ENCODE measurements at regions not wholly inside any gene's neighbourhood (a gene's known extent, or its start where the extent isn't known, plus 50 kb on each side); places are given as distances from the start of the nearest gene placed in this dataset.

- Histone ChIP-seq H3K36me3 (ENCODE audit: control insufficient read depth, insufficient read depth, low read length) (no peaks in the 10 kb centered on the region), H3K4me1 (ENCODE audit: control insufficient read depth, insufficient read depth, low read length) (peaks cover 2% of the 10 kb centered on the region; the same call in 1 of the 2 replicates), H3K56ac (ENCODE audit: extremely low read depth, insufficient read depth, low read length) (no peak overlapping the region), H3K27ac (ENCODE audit: insufficient read depth, low read length) (no peak overlapping the region), H3K23ac (ENCODE audit: low read depth, low read length) (no peak overlapping the region), H3K14ac (replicated peaks; ENCODE audit: low read depth, low read length) (no peak overlapping the region), H2AFZ (replicated peaks; ENCODE audit: low read length, poor library complexity) (no peak overlapping the region), H2BK20ac (ENCODE audit: low read depth, low read length) (no peak overlapping the region), H2BK5ac (ENCODE audit: low read depth, low read length, poor library complexity, severe bottlenecking) (no peak overlapping the region), H4K8ac (ENCODE audit: low read depth in 2 of 2, low read length in 2 of 2) (no peak overlapping the region), H4K20me1 (ENCODE audit: insufficient read depth, low read length) (no peaks in the 10 kb centered on the region), H2BK120ac (ENCODE audit: low read depth, low read length) (no peak overlapping the region), H2BK15ac (ENCODE audit: low read depth, low read length) (no peak overlapping the region; the same call in 2 of the 3 replicates), H4K5ac (ENCODE audit: low read depth, low read length) (no peak overlapping the region), H3K9me3 (ENCODE audit: control insufficient read depth, insufficient read depth, low read length) (no peaks in the 10 kb centered on the region), H3K4me2 (ENCODE audit: low read depth, low read length) (no peak overlapping the region), H3K4ac (ENCODE audit: low read depth, low read length) (no peak overlapping the region), H4K91ac (ENCODE audit: insufficient read depth, low read depth, low read length) (no peak overlapping the region), H2AK9ac (replicated peaks; ENCODE audit: low read depth, low read length, poor library complexity) (no peak overlapping the region), H3K4me3 (ENCODE audit: insufficient read depth, low read depth, low read length) (no peak overlapping the region), H3K9ac (ENCODE audit: low read depth, low read length) (no peak overlapping the region), H3K79me1 (ENCODE audit: low read depth in 1 of 2, low read length in 2 of 2) (no peaks in the 10 kb centered on the region), H3K27me3 (ENCODE audit: control insufficient read depth, insufficient read depth, low read length) (no peaks in the 10 kb centered on the region), H3K18ac (ENCODE audit: low read depth, low read length) (no peak overlapping the region), H3K9me1 (ENCODE audit: insufficient read depth, low read length) (peaks cover 4% of the 10 kb centered on the region), H2AK5ac (ENCODE audit: low read depth, low read length) (no peak overlapping the region)
- BruUV-seq (replicated peaks), result no TSS peak
- intact Hi-C loops (cut with micrococcal nuclease) (no loop called here), dilution Hi-C loops (cut with HindIII; ENCODE audit: low sequenced_read_pairs, unreplicated experiment) (no loop called here), in situ Hi-C loops (cut with MboI; ENCODE audit: low sequenced_read_pairs) (no loop called here)
- no peak for DNase-seq
- ATAC-seq (ENCODE audit: low read depth), result no peak
- no peak for TF ChIP-seq RCOR1 (IDR thresholded peaks at IDR 0.05; ENCODE audit: insufficient replicate concordance, low read length)
- TF ChIP-seq NFE2L2 (IDR thresholded peaks at IDR 0.05; ENCODE audit: low read depth, low read length), result no peak
- POLR2A ChIA-PET (ENCODE audit: unreplicated experiment), result no interaction called here
- WGBS, 2 experiments (ENCODE audit: extremely low coverage in 2 of 2, insufficient read length in 1 of 2), result no CpG with 5 or more reads among the region's 6 CpGs
- CTCF ChIA-PET, result no interaction called here
These were observed 211.7 kb upstream of the EEA1 start for GRCh38 chr12:93140801-93141200.

All from IMR-90 (cell line).